DOHH2 (cell line): ENCODE measurements at regions not wholly inside any gene's neighbourhood (a gene's known extent, or its start where the extent isn't known, plus 50 kb on each side); places are given as distances from the start of the nearest gene placed in this dataset.

Experiments
- H3F3A ChIP-seq: fragments of 200-600 bp; sonication (generic), shearing (Covaris generic); 2 replicates; pipeline ENCODE4 v1.6.0; 2016; ENCODE audit warnings: antibody characterized with exemption, mild to moderate bottlenecking; ENCODE audit not compliant: control insufficient read depth, insufficient read depth
- H3K27ac ChIP-seq: fragments of 200-600 bp; sonication (generic); 2 replicates; pipeline ENCODE4 v1.5.1; 2014; ENCODE audit warnings: low read depth, mild to moderate bottlenecking, low read length, moderate library complexity
- H3K27me3 ChIP-seq: fragments of 200-600 bp; sonication (generic); 2 replicates; pipeline ENCODE4 v1.6.1; 2014; ENCODE audit warnings: mild to moderate bottlenecking, low read length, mixed read lengths; ENCODE audit not compliant: control insufficient read depth
- H3K36me3 ChIP-seq: fragments of 200-600 bp; sonication (generic); 2 replicates; pipeline ENCODE4 v1.6.1; 2014; ENCODE audit warnings: mild to moderate bottlenecking, low read length, moderate library complexity, mixed read lengths; ENCODE audit not compliant: control insufficient read depth
- H3K4me1 ChIP-seq: fragments of 200-600 bp; sonication (generic); 2 replicates; pipeline ENCODE4 v1.6.1; 2014; ENCODE audit warnings: mild to moderate bottlenecking, low read length, mixed read lengths; ENCODE audit not compliant: control insufficient read depth
- H3K4me2 ChIP-seq: fragments of 200-600 bp; sonication (generic); 2 replicates; pipeline ENCODE4 v1.6.0; 2014; ENCODE audit warnings: mild to moderate bottlenecking, low read length, moderate library complexity
- H3K4me3 ChIP-seq: fragments of 200-600 bp; sonication (generic); 2 replicates; pipeline ENCODE4 v1.5.1; 2014; ENCODE audit warnings: mild to moderate bottlenecking, low read length, mixed read lengths
- H3K79me2 ChIP-seq: fragments of 200-600 bp; sonication (generic); 2 replicates; pipeline ENCODE4 v1.6.1; 2014; ENCODE audit warnings: mild to moderate bottlenecking, low read length, mixed read lengths; ENCODE audit not compliant: control insufficient read depth
- H3K9me2 ChIP-seq: fragments of 200-600 bp; sonication (generic); replicated peaks from 2 replicates; pipeline ENCODE4 v1.6.1; 2014; ENCODE audit warnings: mild to moderate bottlenecking, low read length, mixed read lengths; ENCODE audit not compliant: control insufficient read depth
- H3K9me3 ChIP-seq: fragments of 200-600 bp; sonication (generic); 2 replicates; pipeline ENCODE4 v1.6.1; 2014; ENCODE audit warnings: antibody characterized with exemption, low read length, mixed read lengths; ENCODE audit not compliant: control insufficient read depth, insufficient read depth
- H4K20me1 ChIP-seq: fragments of 200-600 bp; sonication (generic); 2 replicates; pipeline ENCODE4 v1.6.0; 2014; ENCODE audit warnings: low read depth, mild to moderate bottlenecking, antibody characterized with exemption, low read length, moderate library complexity; ENCODE audit not compliant: control insufficient read depth, insufficient read depth
- CTCF ChIP-seq: fragments of 200-600 bp; sonication (generic); IDR thresholded peaks from one replicate; pipeline ENCODE4 v1.5.1; 2014; ENCODE audit warnings: antibody characterized with exemption, mild to moderate bottlenecking, low read depth, low read length; ENCODE audit not compliant: poor library complexity, severe bottlenecking
- EZH2phosphoT487 ChIP-seq: fragments of 200-600 bp; sonication (generic); IDR thresholded peaks from 2 replicates; pipeline ENCODE4 v1.6.1; 2017; ENCODE audit warnings: borderline replicate concordance, mild to moderate bottlenecking, antibody characterized with exemption, low read length, moderate library complexity, mixed read lengths

DNA sequence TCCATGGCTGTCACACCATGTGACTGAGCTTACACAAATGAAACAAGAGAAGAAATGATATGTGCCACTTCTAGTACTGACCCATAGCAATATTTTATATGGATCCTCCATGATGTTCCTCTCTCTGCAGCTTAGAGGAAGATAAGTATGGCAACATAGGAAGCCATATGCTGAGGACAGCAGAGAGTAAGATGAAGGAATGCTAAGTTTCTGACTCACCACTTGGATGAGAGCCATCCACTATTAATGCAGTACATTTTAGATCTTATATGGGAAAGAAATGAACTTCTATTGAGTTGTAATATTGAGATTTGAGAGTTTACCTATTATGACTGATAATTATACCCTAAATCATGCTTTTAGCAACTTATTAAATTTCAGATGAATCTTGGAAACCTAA, 386.9 kb upstream of the MAOA start:
- no peak overlapping the region for H3K4me3 ChIP-seq
- H3K36me3 ChIP-seq, result no peaks in the 10 kb centered on the region
- H3F3A ChIP-seq, result no peaks in the 10 kb centered on the region
- H3K9me3 ChIP-seq, result no peaks in the 10 kb centered on the region
- no peak overlapping the region for H3K27ac ChIP-seq
- no peaks in the 10 kb centered on the region for H3K4me1 ChIP-seq
- H3K4me2 ChIP-seq, result no peak overlapping the region
- H3K79me2 ChIP-seq, result no peaks in the 10 kb centered on the region
- TF ChIP-seq CTCF, result no peak
- TF ChIP-seq EZH2phosphoT487, result no peak
- H3K9me2 ChIP-seq, result no peaks in the 10 kb centered on the region
- H4K20me1 ChIP-seq, result no peaks in the 10 kb centered on the region
- no peaks in the 10 kb centered on the region for H3K27me3 ChIP-seq

GRCh38 chrX:43277879-43278278, 378.2 kb upstream of the MAOA start:
- no peaks in the 10 kb centered on the region for H3K27me3 ChIP-seq

GRCh38 chrX:43278440-43278839, 377.7 kb upstream of the MAOA start:
- Histone ChIP-seq H3K27me3 (no peaks in the 10 kb centered on the region), H3K4me2 (no peak overlapping the region), H3K9me2 (no peaks in the 10 kb centered on the region), H3K79me2 (no peaks in the 10 kb centered on the region), H3K9me3 (no peaks in the 10 kb centered on the region), H4K20me1 (no peaks in the 10 kb centered on the region), H3K27ac (no peak overlapping the region), H3F3A (no peaks in the 10 kb centered on the region), H3K4me3 (no peak overlapping the region), H3K4me1 (no peaks in the 10 kb centered on the region), H3K36me3 (no peaks in the 10 kb centered on the region)
- TF ChIP-seq EZH2phosphoT487, result no peak
- no peak for TF ChIP-seq CTCF

More at GRCh38 chrX:43277879-43278278, 378.2 kb upstream of the MAOA start:
- H3K79me2 ChIP-seq, result no peaks in the 10 kb centered on the region
- H3K4me1 ChIP-seq, result no peaks in the 10 kb centered on the region
- H3K36me3 ChIP-seq, result no peaks in the 10 kb centered on the region
- H3K4me3 ChIP-seq, result no peak overlapping the region
- H4K20me1 ChIP-seq, result no peaks in the 10 kb centered on the region
- H3K4me2 ChIP-seq, result no peak overlapping the region
- TF ChIP-seq CTCF, result no peak
- H3F3A ChIP-seq, result no peaks in the 10 kb centered on the region
- no peaks in the 10 kb centered on the region for H3K9me2 ChIP-seq
- H3K9me3 ChIP-seq, result no peaks in the 10 kb centered on the region
- H3K27ac ChIP-seq, result no peak overlapping the region

GRCh38 chrX:43279341-43279808, 376.7 kb upstream of the MAOA start:
- no peak overlapping the region for H3K4me2 ChIP-seq
- no peaks in the 10 kb centered on the region for H3K27me3 ChIP-seq
- H3K4me1 ChIP-seq, result no peaks in the 10 kb centered on the region
- H3F3A ChIP-seq, result no peaks in the 10 kb centered on the region
- H3K9me3 ChIP-seq, result no peaks in the 10 kb centered on the region
- TF ChIP-seq CTCF (no peak), EZH2phosphoT487 (no peak)
- no peaks in the 10 kb centered on the region for H3K79me2 ChIP-seq
- no peaks in the 10 kb centered on the region for H4K20me1 ChIP-seq
- no peak overlapping the region for H3K27ac ChIP-seq
- H3K9me2 ChIP-seq, result no peaks in the 10 kb centered on the region
- no peak overlapping the region for H3K4me3 ChIP-seq
- no peaks in the 10 kb centered on the region for H3K36me3 ChIP-seq
